GM12865 (cell line): ENCODE measurements at regions not wholly inside any gene's neighbourhood (a gene's known extent, or its start where the extent isn't known, plus 50 kb on each side); places are given as distances from the start of the nearest gene placed in this dataset.

ENCODE experiments used
- DNase-seq: peaks from one replicate; pipeline ENCODE4 v3.0.0; 2010; ENCODE audit warnings: low read depth
- H3K4me3 ChIP-seq: 2 replicates; pipeline ENCODE4 v1.5.1; 2011; ENCODE audit warnings: mild to moderate bottlenecking, low read depth, low read length, control low read depth
- TF ChIP-seq, protein P1 (sequence below): IDR thresholded peaks from 2 replicates; pipeline ENCODE4 v1.5.1; 2011; ENCODE audit warnings: low read length, control low read depth, low read depth, inconsistent platforms; ENCODE audit not compliant: insufficient read depth; ENCODE audit errors: missing control alignments

DNA sequence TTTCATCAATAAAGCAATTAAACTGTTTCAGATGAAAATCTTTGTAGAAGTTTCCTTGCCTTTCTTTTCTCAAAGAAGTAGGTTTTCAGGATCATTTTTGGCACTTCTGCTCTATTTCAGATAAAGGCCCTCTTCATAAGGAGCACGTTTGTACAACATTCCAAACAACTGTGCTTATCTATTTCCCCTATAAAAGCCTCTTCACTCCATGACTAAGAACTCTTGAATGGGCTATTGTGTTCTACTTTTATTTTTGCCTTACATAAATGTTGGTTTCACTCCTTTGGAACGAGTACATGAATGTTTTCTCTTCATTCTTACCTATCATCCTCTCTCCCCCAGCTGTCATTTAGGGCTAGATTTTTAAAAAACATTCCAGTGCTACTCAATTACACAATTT lies 288.0 kb upstream of the PPP1R2C start:
- no peak overlapping the region for H3K4me3 ChIP-seq
- TF ChIP-seq, protein P1, sequence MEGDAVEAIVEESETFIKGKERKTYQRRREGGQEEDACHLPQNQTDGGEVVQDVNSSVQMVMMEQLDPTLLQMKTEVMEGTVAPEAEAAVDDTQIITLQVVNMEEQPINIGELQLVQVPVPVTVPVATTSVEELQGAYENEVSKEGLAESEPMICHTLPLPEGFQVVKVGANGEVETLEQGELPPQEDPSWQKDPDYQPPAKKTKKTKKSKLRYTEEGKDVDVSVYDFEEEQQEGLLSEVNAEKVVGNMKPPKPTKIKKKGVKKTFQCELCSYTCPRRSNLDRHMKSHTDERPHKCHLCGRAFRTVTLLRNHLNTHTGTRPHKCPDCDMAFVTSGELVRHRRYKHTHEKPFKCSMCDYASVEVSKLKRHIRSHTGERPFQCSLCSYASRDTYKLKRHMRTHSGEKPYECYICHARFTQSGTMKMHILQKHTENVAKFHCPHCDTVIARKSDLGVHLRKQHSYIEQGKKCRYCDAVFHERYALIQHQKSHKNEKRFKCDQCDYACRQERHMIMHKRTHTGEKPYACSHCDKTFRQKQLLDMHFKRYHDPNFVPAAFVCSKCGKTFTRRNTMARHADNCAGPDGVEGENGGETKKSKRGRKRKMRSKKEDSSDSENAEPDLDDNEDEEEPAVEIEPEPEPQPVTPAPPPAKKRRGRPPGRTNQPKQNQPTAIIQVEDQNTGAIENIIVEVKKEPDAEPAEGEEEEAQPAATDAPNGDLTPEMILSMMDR: no peak
- no peak for DNase-seq

DNA sequence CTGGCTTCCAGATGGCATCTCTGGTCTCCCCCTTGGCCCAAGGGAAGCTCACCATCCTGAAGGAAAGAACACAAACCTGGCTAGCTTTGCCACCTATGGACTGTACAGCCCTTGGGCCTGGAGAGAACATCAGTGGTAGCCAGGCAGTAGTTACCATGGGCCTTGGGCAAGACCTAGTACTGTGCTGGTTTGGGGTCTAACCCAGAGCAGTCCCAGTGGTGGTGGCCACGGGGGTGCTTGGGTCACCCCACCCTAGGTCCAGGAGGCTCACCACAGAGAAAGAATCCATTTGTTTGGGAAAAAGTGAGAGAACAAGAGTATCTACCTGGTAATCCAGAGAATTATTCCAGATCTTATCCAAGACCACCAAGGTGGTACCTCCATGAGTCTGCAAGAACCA lies 290.7 kb upstream of the PPP1R2C start:
- no peak for DNase-seq
- TF ChIP-seq, protein P1: no peak
- H3K4me3 ChIP-seq: no peak overlapping the region

DNA sequence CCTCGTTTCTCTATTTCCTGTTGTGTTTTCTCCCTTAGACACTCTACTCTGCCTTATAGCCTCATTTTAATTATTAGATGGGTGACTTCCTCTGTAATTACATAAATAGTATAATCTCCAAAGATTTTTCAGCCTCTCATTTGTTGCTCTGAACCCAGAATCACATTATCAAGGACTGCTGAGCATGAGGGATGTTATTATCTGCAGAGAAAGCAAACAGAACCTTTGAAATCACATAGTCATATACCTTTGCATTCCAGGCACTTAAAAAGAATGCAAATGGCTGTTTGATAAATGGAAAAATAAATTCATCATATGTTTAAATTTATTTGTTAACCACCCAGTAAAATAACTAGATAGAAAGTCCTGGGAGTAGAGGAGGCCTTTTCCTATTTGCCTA lies 305.1 kb upstream of the PPP1R2C start:
- TF ChIP-seq, protein P1: no peak
- no peak overlapping the region for H3K4me3 ChIP-seq
- DNase-seq: no peak

DNA sequence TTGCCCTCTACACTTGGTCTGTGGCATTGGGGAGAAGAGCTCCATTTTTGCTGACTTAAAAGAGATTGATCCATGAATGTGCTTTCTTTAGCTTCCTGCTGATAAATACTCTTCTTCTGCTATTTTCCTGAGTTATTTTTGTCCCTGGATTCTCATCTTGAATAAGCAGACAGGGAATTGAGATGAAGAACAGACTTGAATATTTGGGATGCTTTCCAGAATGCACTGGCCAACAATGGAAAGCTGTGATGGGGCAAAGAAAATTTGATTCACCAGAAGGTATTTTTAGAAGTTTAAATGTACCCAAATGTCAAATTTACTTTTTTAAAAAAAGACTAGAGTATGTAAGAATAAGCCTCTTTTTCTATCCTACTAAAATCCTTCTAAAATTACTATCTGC lies 309.9 kb upstream of the PPP1R2C start:
- no peak for DNase-seq
- TF ChIP-seq, protein P1: no peak
- H3K4me3 ChIP-seq: no peak overlapping the region

DNA sequence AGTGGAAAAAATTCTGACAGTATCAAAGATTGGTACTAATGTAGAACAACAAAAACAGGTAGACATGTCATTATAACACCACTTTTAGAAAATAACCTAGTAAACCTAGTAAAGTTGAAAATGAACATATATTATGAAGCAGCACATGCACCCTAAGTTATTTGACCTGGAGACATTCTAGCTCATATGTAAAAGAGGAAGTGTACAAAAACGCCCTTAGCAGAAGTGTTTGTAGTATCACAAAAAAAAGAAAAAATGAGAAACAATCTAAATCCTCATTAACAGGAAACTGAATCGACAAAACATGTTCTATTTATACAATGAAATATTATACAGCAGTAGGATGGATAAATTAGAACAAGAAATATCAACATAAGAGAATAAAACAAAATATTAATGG lies 318.9 kb upstream of the PPP1R2C start:
- H3K4me3 ChIP-seq: no peak overlapping the region
- DNase-seq: no peak
- TF ChIP-seq, protein P1: no peak

DNA sequence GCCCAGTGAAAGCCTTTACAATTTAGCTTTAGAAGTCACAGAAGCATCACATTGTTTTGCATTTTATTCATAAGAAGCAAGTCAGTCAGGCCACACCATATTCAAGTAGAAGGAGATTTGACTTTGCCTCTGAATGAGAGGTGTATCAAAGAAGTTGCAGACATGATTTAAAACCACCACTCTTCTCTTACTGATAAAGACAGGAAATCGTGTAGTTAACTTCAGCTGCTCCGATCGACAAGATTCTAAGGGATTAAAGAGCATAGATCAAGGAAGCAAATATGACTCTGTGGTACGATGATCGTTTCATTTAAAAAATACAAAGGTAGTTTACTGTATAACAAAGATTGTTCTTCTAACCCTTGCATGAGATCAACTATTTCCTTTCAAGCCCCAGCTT lies 328.0 kb upstream of the PPP1R2C start:
- TF ChIP-seq, protein P1: no peak
- H3K4me3 ChIP-seq: no peak overlapping the region
- DNase-seq: no peak

DNA sequence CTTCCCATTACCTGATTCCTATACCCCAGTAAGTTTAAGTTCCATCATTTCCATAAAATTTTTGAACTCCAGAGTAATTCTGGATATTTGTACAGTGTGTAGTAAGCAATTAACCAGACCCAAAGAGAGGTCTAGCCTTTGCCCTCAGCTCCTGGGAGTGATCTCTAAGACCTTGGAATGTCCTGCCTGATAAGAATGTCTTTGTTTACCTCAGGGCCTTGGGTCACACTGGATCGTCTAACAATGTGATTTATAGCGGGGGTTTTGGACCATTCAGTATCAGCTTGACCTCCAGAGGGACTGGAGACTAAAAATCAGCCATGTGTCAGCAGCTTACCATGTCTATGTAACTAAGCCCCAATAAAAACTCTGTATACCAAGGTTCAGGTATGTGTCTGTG lies 330.9 kb upstream of the PPP1R2C start:
- TF ChIP-seq, protein P1: no peak
- DNase-seq: no peak

More for the DNA sequence above, 330.9 kb upstream of the PPP1R2C start:
- no peak overlapping the region for H3K4me3 ChIP-seq
